IMR-90 (cell line): ENCODE measurements at regions not wholly inside any gene's neighbourhood (a gene's known extent, or its start where the extent isn't known, plus 50 kb on each side); places are given as distances from the start of the nearest gene placed in this dataset.

Experiments used
- ATAC-seq: fragments of 200-7000 bp; cut with Tn5 transposase; 2 replicates; pipeline ENCODE4 v1.9.1; 2020; ENCODE audit warnings: low read depth, mild to moderate bottlenecking, moderate library complexity
- BruUV-seq: library from RNA; stranded (reverse); fragments of 400-500 nt; replicated peaks from 2 replicates; lab custom pipeline; 2021; lab: Mats Ljungman, UMichigan
- CTCF ChIA-PET: fragments of 300-600 bp; formaldehyde crosslinking; extraction: SDS; loops from one replicate; lab custom pipeline; 2021; ENCODE audit warnings: antibody characterized with exemption; lab: Yijun Ruan, JAX
- POLR2A ChIA-PET: fragments of 300-600 bp; sonication (Branson Sonifier 250); formaldehyde crosslinking; loops from one replicate; lab custom pipeline; 2022; ENCODE audit warnings: antibody characterized with exemption; ENCODE audit not compliant: unreplicated experiment; lab: Charles Lee
- DNase-seq: peaks from one replicate; pipeline ENCODE4 v3.0.0; 2013
- H2AFZ ChIP-seq: replicated peaks from 2 replicates; pipeline ENCODE3; 2013; ENCODE audit warnings: low read length, mild to moderate bottlenecking; ENCODE audit not compliant: poor library complexity
- H2AK5ac ChIP-seq: 2 replicates; pipeline ENCODE4 v1.6.1; 2013; ENCODE audit warnings: low read depth, low read length, inconsistent platforms
- H2AK9ac ChIP-seq: replicated peaks from 2 replicates; pipeline ENCODE3; 2013; ENCODE audit warnings: mild to moderate bottlenecking, low read depth, low read length, moderate library complexity; ENCODE audit not compliant: poor library complexity
- H2BK120ac ChIP-seq: 2 replicates; pipeline ENCODE4 v1.6.1; 2013; ENCODE audit warnings: low read depth, low read length, inconsistent platforms
- H2BK15ac ChIP-seq: 3 replicates; pipeline ENCODE4 v1.6.1; 2013; ENCODE audit warnings: low read depth, low read length, inconsistent platforms
- H2BK20ac ChIP-seq: 2 replicates; pipeline ENCODE4 v1.6.1; 2013; ENCODE audit warnings: low read depth, mild to moderate bottlenecking, inconsistent platforms, low read length, moderate library complexity
- H2BK5ac ChIP-seq: 2 replicates; pipeline ENCODE4 v1.6.1; 2013; ENCODE audit warnings: mild to moderate bottlenecking, low read depth, low read length, inconsistent platforms; ENCODE audit not compliant: poor library complexity, severe bottlenecking
- H3K14ac ChIP-seq: replicated peaks from 2 replicates; pipeline ENCODE4 v1.6.1; 2013; ENCODE audit warnings: low read depth, low read length, inconsistent platforms
- H3K18ac ChIP-seq: 2 replicates; pipeline ENCODE4 v1.6.1; 2013; ENCODE audit warnings: low read depth, low read length, control low read depth
- H3K23ac ChIP-seq: 2 replicates; pipeline ENCODE4 v1.6.1; 2013; ENCODE audit warnings: low read depth, low read length, inconsistent platforms
- H3K27ac ChIP-seq: 2 replicates; pipeline ENCODE4 v1.5.1; 2013; ENCODE audit warnings: mild to moderate bottlenecking, control low read depth, low read length; ENCODE audit not compliant: insufficient read depth
- H3K27me3 ChIP-seq: 2 replicates; pipeline ENCODE4 v1.6.1; 2013; ENCODE audit warnings: low read length; ENCODE audit not compliant: control insufficient read depth, insufficient read depth
- H3K36me3 ChIP-seq: 2 replicates; pipeline ENCODE4 v1.6.1; 2013; ENCODE audit warnings: low read length, mixed read lengths; ENCODE audit not compliant: control insufficient read depth, insufficient read depth
- H3K4ac ChIP-seq: 2 replicates; pipeline ENCODE4 v1.6.1; 2013; ENCODE audit warnings: low read depth, low read length, inconsistent platforms
- H3K4me1 ChIP-seq: 2 replicates; pipeline ENCODE4 v1.6.1; 2013; ENCODE audit warnings: low read length, mixed read lengths; ENCODE audit not compliant: control insufficient read depth, insufficient read depth
- H3K4me2 ChIP-seq: 2 replicates; pipeline ENCODE4 v1.6.1; 2013; ENCODE audit warnings: low read depth, mild to moderate bottlenecking, control low read depth, low read length, moderate library complexity
- H3K4me3 ChIP-seq: 2 replicates; pipeline ENCODE4 v1.5.1; 2013; ENCODE audit warnings: low read depth, mild to moderate bottlenecking, control low read depth, low read length, moderate library complexity; ENCODE audit not compliant: insufficient read depth
- H3K56ac ChIP-seq: 2 replicates; pipeline ENCODE4 v1.6.1; 2013; ENCODE audit warnings: low read length, inconsistent platforms; ENCODE audit not compliant: insufficient read depth; ENCODE audit errors: extremely low read depth
- H3K79me1 ChIP-seq, 2 experiments: 2 replicates each; pipeline ENCODE4 v1.6.1; 2013; ENCODE audit warnings: low read length in 2 of 2, inconsistent platforms in 1 of 2, low read depth in 1 of 2
- H3K9ac ChIP-seq: 2 replicates; pipeline ENCODE4 v1.6.1; 2013; ENCODE audit warnings: low read depth, low read length, control low read depth
- H3K9me1 ChIP-seq: 2 replicates; pipeline ENCODE4 v1.6.1; 2013; ENCODE audit warnings: low read length, inconsistent platforms; ENCODE audit not compliant: insufficient read depth
- H3K9me3 ChIP-seq: 2 replicates; pipeline ENCODE4 v1.6.1; 2013; ENCODE audit warnings: low read length; ENCODE audit not compliant: control insufficient read depth, insufficient read depth
- H4K20me1 ChIP-seq: 2 replicates; pipeline ENCODE4 v1.6.1; 2013; ENCODE audit warnings: low read length, inconsistent platforms; ENCODE audit not compliant: insufficient read depth
- H4K5ac ChIP-seq: 2 replicates; pipeline ENCODE4 v1.6.1; 2013; ENCODE audit warnings: mild to moderate bottlenecking, low read depth, low read length, control low read depth
- H4K8ac ChIP-seq, 2 experiments: 2 replicates each; pipeline ENCODE4 v1.6.1; 2013; ENCODE audit warnings: low read depth in 2 of 2, low read length in 2 of 2, control low read depth in 1 of 2, inconsistent platforms in 1 of 2
- H4K91ac ChIP-seq: 2 replicates; pipeline ENCODE4 v1.6.1; 2013; ENCODE audit warnings: low read depth, low read length, inconsistent platforms; ENCODE audit not compliant: insufficient read depth
- BHLHE40 ChIP-seq: fragments of 150-350 bp; IDR thresholded peaks from 2 replicates; pipeline ENCODE4 v1.6.1; 2016; ENCODE audit warnings: mild to moderate bottlenecking, low read depth, low read length
- CEBPB ChIP-seq: IDR thresholded peaks from 2 replicates; pipeline ENCODE4 v1.6.1; 2012; ENCODE audit warnings: low read depth, low read length, improper control_type of control experiment
- CHD1 ChIP-seq: IDR thresholded peaks from 2 replicates; pipeline ENCODE4 v1.6.1; 2012; ENCODE audit warnings: low read depth, low read length, improper control_type of control experiment
- FOS ChIP-seq: fragments of 150-350 bp; IDR thresholded peaks from 2 replicates; pipeline ENCODE4 v1.6.1; 2016; ENCODE audit warnings: low read depth, low read length
- MAFK ChIP-seq: IDR thresholded peaks from 2 replicates; pipeline ENCODE4 v1.6.1; 2012; ENCODE audit warnings: low read depth, low read length, improper control_type of control experiment
- MAZ ChIP-seq: IDR thresholded peaks from 2 replicates; pipeline ENCODE4 v1.6.1; 2012; ENCODE audit warnings: low read depth, mild to moderate bottlenecking, low read length, improper control_type of control experiment, moderate library complexity, borderline replicate concordance
- MXI1 ChIP-seq: IDR thresholded peaks from 2 replicates; pipeline ENCODE4 v1.6.1; 2012; ENCODE audit warnings: low read depth, mild to moderate bottlenecking, low read length, moderate library complexity, borderline replicate concordance
- NFE2L2 ChIP-seq: fragments of 150-350 bp; IDR thresholded peaks from 2 replicates; pipeline ENCODE4 v1.6.1; 2016; ENCODE audit warnings: low read depth, mild to moderate bottlenecking, low read length
- POLR2A ChIP-seq: IDR thresholded peaks from 2 replicates; pipeline ENCODE4 v1.6.1; 2012; ENCODE audit warnings: mild to moderate bottlenecking, low read depth, low read length
- RAD21 ChIP-seq: IDR thresholded peaks from 2 replicates; pipeline ENCODE4 v1.6.1; 2012; ENCODE audit warnings: low read length, improper control_type of control experiment
- RCOR1 ChIP-seq: IDR thresholded peaks from 2 replicates; pipeline ENCODE4 v1.6.1; 2012; ENCODE audit warnings: mild to moderate bottlenecking, low read length, improper control_type of control experiment; ENCODE audit not compliant: insufficient replicate concordance
- RFX5 ChIP-seq: IDR thresholded peaks from 2 replicates; pipeline ENCODE4 v1.8.0; 2012; ENCODE audit warnings: low read depth, mild to moderate bottlenecking, low read length, moderate library complexity
- SMC3 ChIP-seq: fragments of 150-350 bp; IDR thresholded peaks from 2 replicates; pipeline ENCODE4 v1.6.1; 2016; ENCODE audit warnings: low read depth, mild to moderate bottlenecking, antibody characterized with exemption, low read length, moderate library complexity
- WGBS, 2 experiments: methylation state at CpG; one replicate each; pipeline versions ENCODE4 v1.1.5 to v1.1.7; 2013; ENCODE audit warnings: missing lambda C conversion rate in 2 of 2; ENCODE audit not compliant: insufficient read length in 1 of 2; ENCODE audit errors: extremely low coverage in 2 of 2; 5-methylcytosine and 5-hydroxymethylcytosine counted together
- dilution Hi-C: fragments of 300-500 bp; cut with HindIII; formaldehyde crosslinking; loops from one replicate; pipeline ENCODE4 v1.14.3; 2018; ENCODE audit warnings: low sequenced_read_pairs; ENCODE audit not compliant: unreplicated experiment
- in situ Hi-C: fragments of 300-500 bp; cut with MboI; formaldehyde crosslinking; loops from 3 replicates; pipeline ENCODE4 v1.14.3; 2019; ENCODE audit warnings: low sequenced_read_pairs, inconsistent platforms, mixed read lengths
- intact Hi-C: fragments of 100-400 bp; cut with micrococcal nuclease; formaldehyde crosslinking; loops from 2 replicates; pipeline ENCODE4 v1.10.0; 2022
- TF ChIP-seq, protein P1 (sequence below): fragments of 150-350 bp; IDR thresholded peaks from 2 replicates; pipeline ENCODE4 v1.6.1; 2017; ENCODE audit warnings: mild to moderate bottlenecking, antibody characterized with exemption, low read length, low read depth
- TF ChIP-seq, protein P2 (sequence below): fragments of 150-350 bp; IDR thresholded peaks from 2 replicates; pipeline ENCODE4 v1.6.1; 2016; ENCODE audit warnings: low read depth, mild to moderate bottlenecking, low read length, moderate library complexity, borderline replicate concordance
- TF ChIP-seq, protein P3 (sequence below): conservative IDR thresholded peaks from 2 replicates; pipeline ENCODE4 v1.5.1; 2012; ENCODE audit warnings: mild to moderate bottlenecking, low read depth, low read length, improper control_type of control experiment

DNA sequence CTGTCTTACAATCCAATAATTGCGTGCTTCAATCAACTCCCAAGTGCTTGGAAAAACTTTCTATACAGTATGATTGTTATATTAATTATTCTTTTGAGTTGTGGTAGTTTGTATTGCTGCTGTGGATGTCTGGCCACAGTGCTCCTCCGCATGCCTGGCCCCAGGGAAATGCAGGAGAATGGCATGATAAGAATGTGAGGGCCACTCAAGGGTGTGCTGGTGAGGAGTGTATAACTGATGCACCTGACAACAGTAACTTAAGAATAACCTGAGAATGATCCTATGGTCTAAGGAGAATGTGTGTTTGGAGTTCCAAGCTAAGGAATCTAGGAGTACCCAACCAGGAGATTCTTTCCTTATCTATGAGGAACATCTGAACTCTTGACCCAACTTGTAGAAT, 152.9 kb upstream of the APC start:
- ChIA-PET CTCF (no interaction called here), POLR2A (no interaction called here)
- Histone ChIP-seq H2BK15ac (no peak overlapping the region), H3K27me3 (no peaks in the 10 kb centered on the region), H3K9ac (no peak overlapping the region), H3K79me1 (no peaks in the 10 kb centered on the region), H2AFZ (no peak overlapping the region), H3K18ac (no peak overlapping the region), H4K5ac (no peak overlapping the region), H3K27ac (no peak overlapping the region), H2BK20ac (no peak overlapping the region), H3K56ac (no peak overlapping the region), H3K9me3 (no peaks in the 10 kb centered on the region), H3K4me3 (no peak overlapping the region), H2BK5ac (no peak overlapping the region), H3K14ac (no peak overlapping the region), H3K9me1 (no peaks in the 10 kb centered on the region), H3K4me1 (no peaks in the 10 kb centered on the region), H4K20me1 (no peaks in the 10 kb centered on the region), H2AK5ac (no peak overlapping the region), H2AK9ac (no peak overlapping the region), H3K36me3 (no peaks in the 10 kb centered on the region), H3K4me2 (no peak overlapping the region), H3K4ac (no peak overlapping the region), H2BK120ac (no peak overlapping the region), H4K8ac (no peak overlapping the region), H4K91ac (no peak overlapping the region), H3K23ac (no peak overlapping the region)
- no peak for DNase-seq
- intact Hi-C loops, result no loop called here
- dilution Hi-C loops, result no loop called here
- WGBS, 2 experiments, result 43% methylated on average over 1 of the region's 2 CpGs; no CpG with 5 or more reads in 1 of the 2 experiments
- TF ChIP-seq MXI1, result no peak
- TF ChIP-seq CEBPB, result no peak
- TF ChIP-seq MAZ, result no peak
- no peak for TF ChIP-seq RFX5
- TF ChIP-seq BHLHE40, result no peak
- no peak for TF ChIP-seq POLR2A
- TF ChIP-seq, protein P1, sequence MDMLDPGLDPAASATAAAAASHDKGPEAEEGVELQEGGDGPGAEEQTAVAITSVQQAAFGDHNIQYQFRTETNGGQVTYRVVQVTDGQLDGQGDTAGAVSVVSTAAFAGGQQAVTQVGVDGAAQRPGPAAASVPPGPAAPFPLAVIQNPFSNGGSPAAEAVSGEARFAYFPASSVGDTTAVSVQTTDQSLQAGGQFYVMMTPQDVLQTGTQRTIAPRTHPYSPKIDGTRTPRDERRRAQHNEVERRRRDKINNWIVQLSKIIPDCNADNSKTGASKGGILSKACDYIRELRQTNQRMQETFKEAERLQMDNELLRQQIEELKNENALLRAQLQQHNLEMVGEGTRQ, result no peak
- no peak for TF ChIP-seq RCOR1
- no peak for TF ChIP-seq CHD1
- TF ChIP-seq, protein P2, sequence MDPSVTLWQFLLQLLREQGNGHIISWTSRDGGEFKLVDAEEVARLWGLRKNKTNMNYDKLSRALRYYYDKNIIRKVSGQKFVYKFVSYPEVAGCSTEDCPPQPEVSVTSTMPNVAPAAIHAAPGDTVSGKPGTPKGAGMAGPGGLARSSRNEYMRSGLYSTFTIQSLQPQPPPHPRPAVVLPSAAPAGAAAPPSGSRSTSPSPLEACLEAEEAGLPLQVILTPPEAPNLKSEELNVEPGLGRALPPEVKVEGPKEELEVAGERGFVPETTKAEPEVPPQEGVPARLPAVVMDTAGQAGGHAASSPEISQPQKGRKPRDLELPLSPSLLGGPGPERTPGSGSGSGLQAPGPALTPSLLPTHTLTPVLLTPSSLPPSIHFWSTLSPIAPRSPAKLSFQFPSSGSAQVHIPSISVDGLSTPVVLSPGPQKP, result no peak
- no peak for TF ChIP-seq NFE2L2
- no peak for TF ChIP-seq RAD21
- TF ChIP-seq SMC3, result no peak
- no peak for TF ChIP-seq MAFK
- TF ChIP-seq, protein P3, sequence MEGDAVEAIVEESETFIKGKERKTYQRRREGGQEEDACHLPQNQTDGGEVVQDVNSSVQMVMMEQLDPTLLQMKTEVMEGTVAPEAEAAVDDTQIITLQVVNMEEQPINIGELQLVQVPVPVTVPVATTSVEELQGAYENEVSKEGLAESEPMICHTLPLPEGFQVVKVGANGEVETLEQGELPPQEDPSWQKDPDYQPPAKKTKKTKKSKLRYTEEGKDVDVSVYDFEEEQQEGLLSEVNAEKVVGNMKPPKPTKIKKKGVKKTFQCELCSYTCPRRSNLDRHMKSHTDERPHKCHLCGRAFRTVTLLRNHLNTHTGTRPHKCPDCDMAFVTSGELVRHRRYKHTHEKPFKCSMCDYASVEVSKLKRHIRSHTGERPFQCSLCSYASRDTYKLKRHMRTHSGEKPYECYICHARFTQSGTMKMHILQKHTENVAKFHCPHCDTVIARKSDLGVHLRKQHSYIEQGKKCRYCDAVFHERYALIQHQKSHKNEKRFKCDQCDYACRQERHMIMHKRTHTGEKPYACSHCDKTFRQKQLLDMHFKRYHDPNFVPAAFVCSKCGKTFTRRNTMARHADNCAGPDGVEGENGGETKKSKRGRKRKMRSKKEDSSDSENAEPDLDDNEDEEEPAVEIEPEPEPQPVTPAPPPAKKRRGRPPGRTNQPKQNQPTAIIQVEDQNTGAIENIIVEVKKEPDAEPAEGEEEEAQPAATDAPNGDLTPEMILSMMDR, result no peak
- no peak for TF ChIP-seq FOS
- no TSS peak for BruUV-seq
- no peak for ATAC-seq
- in situ Hi-C loops, result no loop called here
